Loucy (cell line): ENCODE measurements at regions not wholly inside any gene's neighbourhood (a gene's known extent, or its start where the extent isn't known, plus 50 kb on each side); places are given as distances from the start of the nearest gene placed in this dataset.
"Not testable (repeated sequence)": the region's sequence is repeated elsewhere in the genome, so short reads cannot be mapped to it uniquely, and the experiment has no call there.

Experiments used
- H2AFZ ChIP-seq: fragments of 200-600 bp; sonication (generic); 2 replicates; pipeline ENCODE4 v1.6.0; 2016; ENCODE audit warnings: antibody characterized with exemption, mild to moderate bottlenecking, low read length, moderate library complexity
- H3F3A ChIP-seq: fragments of 200-600 bp; 2 replicates; pipeline ENCODE4 v1.6.0; 2016; ENCODE audit warnings: antibody characterized with exemption, low read depth, mild to moderate bottlenecking
- H3K27me3 ChIP-seq: fragments of 200-600 bp; sonication (generic); 2 replicates; pipeline ENCODE4 v1.6.1; 2014; ENCODE audit warnings: low read length, mild to moderate bottlenecking; ENCODE audit not compliant: insufficient read depth, poor library complexity, severe bottlenecking
- H3K36me3 ChIP-seq: fragments of 200-600 bp; sonication (generic); 2 replicates; pipeline ENCODE4 v1.6.1; 2016; ENCODE audit warnings: low read length; ENCODE audit not compliant: insufficient read depth
- H3K4me1 ChIP-seq: fragments of 200-600 bp; sonication (generic); 2 replicates; pipeline ENCODE4 v1.5.1; 2014; ENCODE audit warnings: low read length, mild to moderate bottlenecking; ENCODE audit not compliant: insufficient read depth, poor library complexity, severe bottlenecking
- H3K4me2 ChIP-seq: fragments of 200-600 bp; sonication (generic); 2 replicates; pipeline ENCODE4 v1.6.0; 2014; ENCODE audit warnings: antibody characterized with exemption, low read length, low read depth, mild to moderate bottlenecking; ENCODE audit not compliant: poor library complexity, severe bottlenecking
- H3K4me3 ChIP-seq: fragments of 200-600 bp; sonication (generic); 2 replicates; pipeline ENCODE4 v1.5.1; 2014; ENCODE audit warnings: low read length, mild to moderate bottlenecking, mixed read lengths; ENCODE audit not compliant: poor library complexity, severe bottlenecking
- H3K79me2 ChIP-seq: fragments of 200-600 bp; sonication (generic); 2 replicates; pipeline ENCODE4 v1.6.1; 2014; ENCODE audit warnings: low read length; ENCODE audit not compliant: insufficient read depth
- H3K9ac ChIP-seq: fragments of 200-600 bp; sonication (generic); 2 replicates; pipeline ENCODE4 v1.6.0; 2014; ENCODE audit warnings: mild to moderate bottlenecking, low read depth, low read length, moderate library complexity; ENCODE audit not compliant: poor library complexity, severe bottlenecking
- H3K9me2 ChIP-seq: fragments of 200-600 bp; sonication (generic); replicated peaks from 2 replicates; pipeline ENCODE4 v1.6.1; 2016; ENCODE audit warnings: low read depth, low read length, mixed read lengths
- H3K9me3 ChIP-seq: fragments of 200-600 bp; sonication (generic); 2 replicates; pipeline ENCODE4 v1.6.1; 2014; ENCODE audit warnings: mild to moderate bottlenecking, antibody characterized with exemption, low read length, low read depth; ENCODE audit not compliant: insufficient read depth
- H4K20me1 ChIP-seq: fragments of 200-600 bp; sonication (generic); 2 replicates; pipeline ENCODE4 v1.6.0; 2014; ENCODE audit warnings: antibody characterized with exemption, low read length, mild to moderate bottlenecking; ENCODE audit not compliant: insufficient read depth, poor library complexity, severe bottlenecking
- EZH2phosphoT487 ChIP-seq: fragments of 200-600 bp; IDR thresholded peaks from 2 replicates; pipeline ENCODE4 v1.6.1; 2018; ENCODE audit warnings: antibody characterized with exemption, mild to moderate bottlenecking, moderate library complexity, borderline replicate concordance
- TF ChIP-seq, protein P1 (sequence below): fragments of 200-600 bp; sonication (generic); conservative IDR thresholded peaks from 2 replicates; pipeline ENCODE4 v1.5.1; 2014; ENCODE audit warnings: mild to moderate bottlenecking, antibody characterized with exemption, low read length

DNA sequence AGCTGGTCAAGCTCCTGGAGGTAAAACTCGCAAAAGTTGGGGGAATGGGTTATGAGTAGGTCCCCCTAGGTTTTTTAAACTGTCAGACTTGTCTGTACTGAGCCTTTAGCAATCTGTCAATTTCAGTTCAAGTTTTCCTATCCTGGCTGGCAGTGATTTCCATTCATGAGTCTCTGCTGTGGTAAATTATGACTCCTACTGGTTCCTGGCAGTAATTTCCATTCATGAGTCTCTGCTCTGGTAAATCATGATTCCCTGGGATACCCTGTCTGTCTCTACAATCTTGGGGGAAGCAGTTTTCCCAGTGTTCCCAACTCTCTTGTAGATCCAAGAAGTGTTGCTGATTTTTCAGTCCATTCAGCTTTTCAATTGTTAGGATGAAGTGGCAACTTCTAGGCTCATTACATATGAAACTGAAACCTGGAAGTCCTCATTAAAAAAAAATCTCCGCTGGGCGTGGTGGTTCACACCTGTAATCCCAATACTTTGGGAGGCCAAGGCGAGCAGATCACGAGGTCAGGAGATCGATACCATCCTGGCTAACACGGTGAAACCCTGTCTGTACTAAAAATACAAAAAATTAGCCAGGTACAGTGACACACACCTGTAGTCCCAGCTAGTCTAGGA, 91.3 kb upstream of the GPBP1 start:
- H4K20me1 ChIP-seq = no peaks in the 10 kb centered on the region
- H3K4me1 ChIP-seq = no peaks in the 10 kb centered on the region
- no peak overlapping the region for H3K4me2 ChIP-seq
- no peaks in the 10 kb centered on the region for H3F3A ChIP-seq
- no peaks in the 10 kb centered on the region for H3K36me3 ChIP-seq
- H3K9me3 ChIP-seq = no peaks in the 10 kb centered on the region
- H3K79me2 ChIP-seq = no peaks in the 10 kb centered on the region
- no peak overlapping the region for H2AFZ ChIP-seq
- no peak overlapping the region for H3K4me3 ChIP-seq
- no peaks in the 10 kb centered on the region for H3K27me3 ChIP-seq
- H3K9ac ChIP-seq = no peak overlapping the region
- no peaks in the 10 kb centered on the region for H3K9me2 ChIP-seq
- TF ChIP-seq, protein P1, sequence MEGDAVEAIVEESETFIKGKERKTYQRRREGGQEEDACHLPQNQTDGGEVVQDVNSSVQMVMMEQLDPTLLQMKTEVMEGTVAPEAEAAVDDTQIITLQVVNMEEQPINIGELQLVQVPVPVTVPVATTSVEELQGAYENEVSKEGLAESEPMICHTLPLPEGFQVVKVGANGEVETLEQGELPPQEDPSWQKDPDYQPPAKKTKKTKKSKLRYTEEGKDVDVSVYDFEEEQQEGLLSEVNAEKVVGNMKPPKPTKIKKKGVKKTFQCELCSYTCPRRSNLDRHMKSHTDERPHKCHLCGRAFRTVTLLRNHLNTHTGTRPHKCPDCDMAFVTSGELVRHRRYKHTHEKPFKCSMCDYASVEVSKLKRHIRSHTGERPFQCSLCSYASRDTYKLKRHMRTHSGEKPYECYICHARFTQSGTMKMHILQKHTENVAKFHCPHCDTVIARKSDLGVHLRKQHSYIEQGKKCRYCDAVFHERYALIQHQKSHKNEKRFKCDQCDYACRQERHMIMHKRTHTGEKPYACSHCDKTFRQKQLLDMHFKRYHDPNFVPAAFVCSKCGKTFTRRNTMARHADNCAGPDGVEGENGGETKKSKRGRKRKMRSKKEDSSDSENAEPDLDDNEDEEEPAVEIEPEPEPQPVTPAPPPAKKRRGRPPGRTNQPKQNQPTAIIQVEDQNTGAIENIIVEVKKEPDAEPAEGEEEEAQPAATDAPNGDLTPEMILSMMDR = peak; percentile 49
- no peak for TF ChIP-seq EZH2phosphoT487

DNA sequence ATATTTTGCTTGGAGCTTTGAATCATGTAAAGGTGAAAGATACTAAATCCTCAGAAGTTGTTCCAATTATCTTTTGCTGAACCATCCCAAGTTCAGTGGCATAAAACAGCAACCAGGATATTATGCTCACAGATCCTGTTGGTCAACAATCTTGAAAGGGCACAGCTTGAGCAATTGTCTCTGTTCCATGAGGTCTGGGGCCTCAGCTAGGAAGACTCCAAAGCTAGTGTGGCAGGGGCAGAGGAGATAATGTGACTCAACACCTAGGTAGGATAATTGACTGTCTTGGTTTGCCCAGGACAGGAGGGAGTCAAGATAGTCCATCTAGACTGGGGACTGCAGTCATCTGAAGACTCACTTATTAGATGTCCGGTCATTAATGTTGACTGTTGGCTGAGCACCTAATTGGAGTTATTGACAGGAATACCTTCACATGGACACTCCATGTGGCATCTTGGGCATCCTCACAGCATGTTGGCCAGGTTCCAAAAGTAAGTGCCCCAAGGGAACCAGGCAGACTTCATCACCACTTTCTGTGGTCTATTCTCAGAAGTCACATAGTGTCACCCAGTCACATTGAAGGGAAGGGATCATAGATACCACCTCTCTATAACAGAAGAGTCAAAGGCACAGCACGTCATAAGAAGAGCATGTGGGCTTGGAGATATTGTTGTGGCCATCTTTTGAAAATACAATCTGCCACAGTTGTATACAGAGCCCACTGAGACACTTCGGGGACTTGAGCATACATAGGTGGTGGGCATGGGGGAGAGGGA, 88.4 kb upstream of the GPBP1 start:
- H3K79me2 ChIP-seq = no peaks in the 10 kb centered on the region
- no peaks in the 10 kb centered on the region for H3K9me3 ChIP-seq
- no peaks in the 10 kb centered on the region for H3K36me3 ChIP-seq
- H4K20me1 ChIP-seq = no peaks in the 10 kb centered on the region
- H3K4me2 ChIP-seq = no peak overlapping the region
- H3K9ac ChIP-seq = no peak overlapping the region
- no peak overlapping the region for H2AFZ ChIP-seq
- H3F3A ChIP-seq = no peaks in the 10 kb centered on the region
- TF ChIP-seq EZH2phosphoT487 = no peak
- TF ChIP-seq, protein P1 = no peak
- H3K27me3 ChIP-seq = no peaks in the 10 kb centered on the region
- no peaks in the 10 kb centered on the region for H3K4me1 ChIP-seq
- no peaks in the 10 kb centered on the region for H3K9me2 ChIP-seq
- H3K4me3 ChIP-seq = no peak overlapping the region

DNA sequence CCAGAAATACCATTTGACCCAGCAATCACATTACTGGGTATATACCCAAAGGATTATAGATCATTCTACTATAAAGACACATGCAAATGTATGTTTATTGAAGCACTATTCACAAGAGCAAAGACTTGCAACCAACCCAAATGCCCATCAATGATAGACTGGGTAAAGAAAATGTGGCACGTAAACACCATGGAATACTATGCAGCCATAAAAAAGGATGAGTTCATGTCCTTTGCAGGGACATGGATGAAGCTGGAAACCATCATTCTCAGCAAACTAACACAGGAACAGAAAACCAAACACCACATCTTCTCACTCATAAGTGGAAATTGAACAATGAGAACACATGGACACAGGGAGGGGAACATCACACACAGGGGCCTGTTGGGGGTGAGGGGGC, 85.9 kb upstream of the GPBP1 start:
- not testable (repeated sequence) for H3K79me2 ChIP-seq, H3F3A ChIP-seq, H3K27me3 ChIP-seq, H4K20me1 ChIP-seq, H3K4me3 ChIP-seq, H3K4me1 ChIP-seq, H3K9me3 ChIP-seq, H3K9me2 ChIP-seq, H2AFZ ChIP-seq, H3K36me3 ChIP-seq, H3K9ac ChIP-seq, H3K4me2 ChIP-seq
